IPS-15b (cell line): ENCODE measurements at regions not wholly inside any gene's neighbourhood (a gene's known extent, or its start where the extent isn't known, plus 50 kb on each side); places are given as distances from the start of the nearest gene placed in this dataset.
"Not testable (repeated sequence)": the region's sequence is repeated elsewhere in the genome, so short reads cannot be mapped to it uniquely, and the experiment has no call there.

Source experiments
- H3K27me3 ChIP-seq: one replicate; pipeline ENCODE4 v1.6.1; 2013; ENCODE audit warnings: low read length; ENCODE audit not compliant: control insufficient read depth, insufficient read depth
- H3K36me3 ChIP-seq: one replicate; pipeline ENCODE4 v1.6.1; 2013; ENCODE audit warnings: low read length; ENCODE audit not compliant: control insufficient read depth, insufficient read depth
- H3K4me1 ChIP-seq: one replicate; pipeline ENCODE4 v1.6.1; 2013; ENCODE audit warnings: mild to moderate bottlenecking, low read length; ENCODE audit not compliant: control insufficient read depth, insufficient read depth
- H3K4me3 ChIP-seq: one replicate; pipeline ENCODE4 v1.5.1; 2013; ENCODE audit warnings: low read depth, low read length
- H3K9ac ChIP-seq: one replicate; pipeline ENCODE4 v1.6.1; 2013; ENCODE audit warnings: low read depth, mild to moderate bottlenecking, low read length
- H3K9me3 ChIP-seq: one replicate; pipeline ENCODE4 v1.6.1; 2013; ENCODE audit warnings: mild to moderate bottlenecking, low read length; ENCODE audit not compliant: control insufficient read depth, insufficient read depth

DNA sequence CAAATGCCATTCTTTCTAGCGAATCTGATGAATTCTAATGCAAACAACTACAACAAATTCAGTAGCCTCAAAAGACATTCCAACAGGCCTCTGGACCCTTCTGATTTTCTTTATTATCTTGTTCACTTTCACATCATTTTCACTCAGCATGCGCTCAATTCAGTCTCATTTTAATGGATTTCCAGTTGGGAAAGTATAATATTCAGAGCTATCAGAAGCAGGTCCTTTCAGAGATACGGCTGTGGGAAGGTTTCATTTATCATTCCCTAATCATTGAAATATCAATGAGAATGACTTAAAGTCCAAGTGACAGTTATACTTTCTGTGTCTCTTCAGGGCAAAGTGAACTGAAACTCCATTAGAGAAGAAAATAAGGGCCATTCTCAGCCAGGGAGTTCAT is 1083.7 kb upstream of the FLRT2 start:
- Histone ChIP-seq H3K9ac (no peak overlapping the region), H3K27me3 (no peaks in the 10 kb centered on the region), H3K9me3 (no peaks in the 10 kb centered on the region)

DNA sequence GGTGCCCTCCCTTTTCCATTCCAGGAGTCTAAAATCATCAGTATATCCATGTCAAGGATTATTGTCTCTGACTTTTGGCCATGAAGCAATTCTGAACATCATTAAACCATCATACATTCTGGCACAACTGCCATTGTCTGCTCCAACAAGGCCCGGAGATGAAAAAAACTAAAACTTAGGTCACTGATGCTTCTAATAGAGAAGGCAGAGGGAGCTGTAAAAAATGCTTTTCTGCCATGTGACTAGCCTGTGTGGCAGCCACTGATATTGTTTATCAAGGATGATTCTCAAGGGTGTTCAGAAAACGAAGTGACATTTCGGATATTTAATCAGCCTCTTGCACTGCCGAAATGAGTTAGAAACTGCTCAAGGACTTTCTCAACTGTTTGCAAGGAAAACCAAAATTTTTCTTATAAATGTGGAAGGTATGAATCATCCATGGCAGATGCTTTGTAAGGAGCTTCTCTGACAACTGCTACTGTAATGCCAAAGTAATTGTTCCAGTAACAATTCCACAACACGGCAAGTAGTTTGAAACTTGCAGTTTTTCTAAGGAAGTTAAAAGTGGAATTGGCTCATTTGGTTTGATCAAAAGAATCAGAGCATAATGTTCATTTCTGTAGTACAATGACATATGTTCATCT is 1076.5 kb upstream of the FLRT2 start:
- no peaks in the 10 kb centered on the region for H3K27me3 ChIP-seq
- no peaks in the 10 kb centered on the region for H3K9me3 ChIP-seq
- no peaks in the 10 kb centered on the region for H3K36me3 ChIP-seq
- no peaks in the 10 kb centered on the region for H3K4me1 ChIP-seq
- H3K9ac ChIP-seq, result no peak overlapping the region
- H3K4me3 ChIP-seq, result no peak overlapping the region

More for the DNA sequence above, 1083.7 kb upstream of the FLRT2 start:
- Histone ChIP-seq H3K36me3 (no peaks in the 10 kb centered on the region), H3K4me1 (peaks cover 5% of the 10 kb centered on the region), H3K4me3 (no peak overlapping the region)

DNA sequence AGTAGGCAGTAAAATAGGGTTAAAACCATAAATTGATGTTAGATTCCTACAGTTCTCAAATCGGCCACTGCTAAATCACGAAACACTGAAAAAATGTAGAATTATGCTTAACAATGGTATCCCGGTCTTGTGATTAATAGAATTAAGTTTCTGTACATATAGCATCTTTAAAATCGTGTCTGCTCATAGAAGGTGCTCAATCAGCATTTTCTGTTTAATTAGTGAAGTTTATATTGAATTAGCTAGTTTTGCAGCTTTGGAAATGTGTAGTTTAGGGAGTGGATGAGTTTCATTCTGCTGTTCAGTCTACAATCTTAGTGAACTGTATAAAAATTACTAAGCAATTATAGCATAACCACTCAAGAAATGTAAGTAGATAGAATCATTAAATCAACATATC is 1075.8 kb upstream of the FLRT2 start:
- Histone ChIP-seq H3K36me3 (no peaks in the 10 kb centered on the region), H3K27me3 (no peaks in the 10 kb centered on the region), H3K9ac (no peak overlapping the region), H3K4me1 (no peaks in the 10 kb centered on the region), H3K9me3 (no peaks in the 10 kb centered on the region), H3K4me3 (no peak overlapping the region)

DNA sequence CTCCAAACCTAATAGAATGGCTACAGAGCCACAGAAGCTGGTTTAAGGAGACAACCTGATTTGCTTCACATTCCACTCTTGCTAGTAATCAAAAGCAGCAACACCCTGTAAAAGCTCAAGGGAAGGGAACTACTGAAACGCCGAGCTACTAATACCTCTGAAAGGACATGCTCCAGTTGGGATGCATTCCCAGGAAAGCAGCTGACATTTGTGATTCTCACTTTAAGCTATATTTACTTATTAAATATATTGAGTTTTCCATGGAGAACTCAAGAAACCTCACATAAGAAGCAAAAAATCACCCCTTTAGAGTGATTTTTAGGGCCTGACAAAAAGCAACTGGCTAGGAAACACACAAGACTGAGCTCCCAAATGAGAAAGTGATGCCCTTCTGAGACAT is 1073.0 kb upstream of the FLRT2 start:
- no peak overlapping the region for H3K4me3 ChIP-seq
- H3K9ac ChIP-seq, result no peak overlapping the region
- no peaks in the 10 kb centered on the region for H3K36me3 ChIP-seq
- H3K4me1 ChIP-seq, result no peaks in the 10 kb centered on the region
- no peaks in the 10 kb centered on the region for H3K9me3 ChIP-seq
- no peaks in the 10 kb centered on the region for H3K27me3 ChIP-seq

DNA sequence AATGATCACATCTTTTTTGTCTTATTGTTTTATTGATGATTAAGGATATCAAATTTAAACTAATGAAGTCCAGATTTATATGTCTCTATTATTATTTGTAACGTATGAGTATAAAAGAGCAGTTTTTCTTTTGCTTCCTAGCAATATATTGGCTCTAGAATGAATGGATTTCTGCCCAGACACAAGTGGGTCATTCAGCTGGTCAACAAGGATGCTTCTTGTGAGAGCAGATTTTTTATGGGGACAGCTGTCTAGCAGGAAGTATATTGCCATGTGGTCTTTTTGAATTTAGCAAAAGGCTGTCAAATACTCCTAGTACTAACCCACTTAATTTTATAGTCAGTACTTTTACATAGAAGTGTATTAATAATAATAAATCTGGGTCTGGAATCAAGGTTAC is 1071.1 kb upstream of the FLRT2 start:
- Histone ChIP-seq H3K4me3 (no peak overlapping the region), H3K4me1 (no peaks in the 10 kb centered on the region), H3K36me3 (no peaks in the 10 kb centered on the region), H3K27me3 (no peaks in the 10 kb centered on the region), H3K9ac (no peak overlapping the region), H3K9me3 (no peaks in the 10 kb centered on the region)

DNA sequence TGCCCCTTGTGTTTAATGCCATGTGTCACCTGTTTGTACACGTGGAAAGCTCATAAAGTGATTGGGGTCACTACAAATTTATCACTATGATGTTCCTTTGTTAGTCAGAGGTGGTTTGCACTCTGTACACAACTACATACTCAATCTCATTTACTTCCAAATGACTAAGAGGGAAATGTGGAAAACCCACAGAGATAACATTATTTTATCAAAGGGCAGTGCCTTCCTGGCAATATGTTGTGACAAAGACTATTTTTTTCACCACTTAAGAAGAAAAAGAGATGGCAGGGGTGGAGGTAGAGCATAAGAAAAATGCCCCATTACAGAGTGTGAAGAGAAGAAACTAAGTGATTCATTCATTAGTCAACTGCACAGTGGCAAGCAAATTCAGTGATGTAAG is 1064.1 kb upstream of the FLRT2 start:
- no peaks in the 10 kb centered on the region for H3K9me3 ChIP-seq
- no peak overlapping the region for H3K4me3 ChIP-seq
- H3K27me3 ChIP-seq, result no peaks in the 10 kb centered on the region
- no peaks in the 10 kb centered on the region for H3K36me3 ChIP-seq
- H3K9ac ChIP-seq, result no peak overlapping the region
- no peaks in the 10 kb centered on the region for H3K4me1 ChIP-seq

DNA sequence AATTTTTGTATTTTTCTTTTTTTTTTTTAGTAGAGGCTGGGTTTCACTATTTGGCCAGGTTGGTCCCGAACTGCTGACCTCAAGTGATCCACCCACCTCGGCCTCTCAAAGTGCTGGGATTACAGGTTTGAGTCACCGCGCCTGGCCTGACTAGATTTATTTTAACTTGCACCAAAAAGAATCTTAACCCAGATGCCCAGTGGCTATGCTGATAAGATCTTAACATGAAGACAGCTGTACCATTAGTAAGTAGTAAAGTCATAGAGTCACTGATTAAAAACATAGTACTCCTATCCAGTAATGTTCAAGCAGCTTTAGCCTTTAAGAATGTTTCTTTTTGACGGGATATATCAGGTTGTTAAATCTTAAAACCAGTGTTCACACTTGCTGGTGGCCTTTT is 1061.8 kb upstream of the FLRT2 start:
- no peak overlapping the region for H3K9ac ChIP-seq
- no peaks in the 10 kb centered on the region for H3K27me3 ChIP-seq
- H3K4me3 ChIP-seq, result no peak overlapping the region
- H3K9me3 ChIP-seq, result no peaks in the 10 kb centered on the region
- no peaks in the 10 kb centered on the region for H3K4me1 ChIP-seq
- no peaks in the 10 kb centered on the region for H3K36me3 ChIP-seq

DNA sequence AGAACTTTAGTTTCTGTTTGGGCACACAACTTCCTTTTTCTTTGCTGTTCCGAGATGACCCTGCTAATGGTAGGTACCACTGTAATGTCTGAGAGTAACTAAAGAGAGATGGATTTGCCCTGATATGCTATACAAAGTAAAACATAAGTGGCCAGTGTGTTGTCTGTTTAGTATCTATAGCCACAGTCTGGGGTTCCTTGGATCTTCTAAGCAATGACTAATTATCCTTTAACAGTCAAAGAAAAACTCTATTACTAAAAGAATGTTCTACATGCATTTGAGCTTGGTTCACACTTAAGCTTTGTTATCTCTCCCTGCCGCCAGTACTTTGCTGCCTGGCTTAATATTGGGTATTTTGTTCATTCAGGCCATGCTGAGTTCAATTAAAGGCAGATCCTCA is 1051.9 kb upstream of the FLRT2 start:
- Histone ChIP-seq H3K9me3 (no peaks in the 10 kb centered on the region), H3K4me1 (peaks cover 3% of the 10 kb centered on the region), H3K4me3 (no peak overlapping the region), H3K27me3 (no peaks in the 10 kb centered on the region), H3K9ac (no peak overlapping the region), H3K36me3 (no peaks in the 10 kb centered on the region)

DNA sequence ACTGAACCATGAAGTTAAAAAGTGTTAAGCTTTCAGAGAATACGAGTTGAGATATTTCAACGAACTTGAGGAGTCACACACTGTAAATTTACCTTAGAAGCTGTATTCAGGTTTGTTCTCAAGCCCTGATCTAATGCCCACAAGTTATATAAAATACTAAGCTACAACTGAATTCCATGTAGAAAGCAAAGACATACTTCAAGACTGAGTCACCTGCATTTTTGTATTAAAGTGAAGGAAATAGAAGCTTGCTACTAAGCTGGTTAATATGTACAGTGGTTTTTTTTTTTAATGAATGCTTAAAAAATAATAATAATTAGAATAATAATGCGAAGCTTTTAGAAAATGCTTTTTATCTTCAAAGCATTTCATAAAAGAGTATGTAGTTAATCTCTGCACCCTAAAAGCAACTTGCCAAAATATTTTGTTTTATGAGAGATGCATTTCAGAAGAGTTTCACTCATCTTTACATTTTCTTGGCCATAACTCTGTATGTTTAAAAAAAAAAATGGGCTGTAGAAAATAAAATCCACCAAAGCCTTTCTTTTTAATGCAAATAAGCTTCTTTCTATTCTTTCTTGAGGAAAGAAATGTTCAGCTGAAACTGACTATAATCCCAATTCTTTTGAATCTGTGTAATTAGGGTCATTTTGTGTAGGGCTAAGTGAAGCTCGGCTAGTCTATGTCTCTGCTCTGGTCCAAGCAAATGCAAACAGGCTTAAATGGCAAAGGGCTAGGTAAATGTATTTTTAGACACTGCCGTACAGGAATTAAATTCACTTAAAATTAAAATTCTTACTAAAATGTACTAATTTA is 1047.5 kb upstream of the FLRT2 start:
- H3K9me3 ChIP-seq, result no peaks in the 10 kb centered on the region
- H3K4me3 ChIP-seq, result no peak overlapping the region
- H3K27me3 ChIP-seq, result no peaks in the 10 kb centered on the region
- H3K4me1 ChIP-seq, result peaks cover 5% of the 10 kb centered on the region
- no peaks in the 10 kb centered on the region for H3K36me3 ChIP-seq
- no peak overlapping the region for H3K9ac ChIP-seq

DNA sequence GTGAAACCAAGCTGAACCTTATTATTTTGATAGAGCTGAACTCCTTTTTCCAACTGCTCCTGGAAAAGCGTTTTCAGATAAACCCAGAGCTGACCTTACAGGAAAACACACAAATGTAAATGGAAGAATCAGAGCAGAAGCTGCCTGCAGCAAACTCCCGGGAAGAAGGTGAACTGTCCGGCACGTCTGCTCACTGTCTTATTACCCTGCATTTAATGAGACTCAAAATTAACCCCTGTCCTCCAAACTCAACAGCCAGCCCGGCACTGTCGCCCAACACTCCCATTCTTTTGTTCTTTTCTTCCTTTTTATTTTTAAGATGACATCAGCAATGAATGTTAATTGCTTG is 1046.9 kb upstream of the FLRT2 start:
- Histone ChIP-seq H3K4me1 (peaks cover 5% of the 10 kb centered on the region), H3K36me3 (no peaks in the 10 kb centered on the region), H3K9ac (no peak overlapping the region), H3K9me3 (no peaks in the 10 kb centered on the region), H3K27me3 (no peaks in the 10 kb centered on the region), H3K4me3 (no peak overlapping the region)

DNA sequence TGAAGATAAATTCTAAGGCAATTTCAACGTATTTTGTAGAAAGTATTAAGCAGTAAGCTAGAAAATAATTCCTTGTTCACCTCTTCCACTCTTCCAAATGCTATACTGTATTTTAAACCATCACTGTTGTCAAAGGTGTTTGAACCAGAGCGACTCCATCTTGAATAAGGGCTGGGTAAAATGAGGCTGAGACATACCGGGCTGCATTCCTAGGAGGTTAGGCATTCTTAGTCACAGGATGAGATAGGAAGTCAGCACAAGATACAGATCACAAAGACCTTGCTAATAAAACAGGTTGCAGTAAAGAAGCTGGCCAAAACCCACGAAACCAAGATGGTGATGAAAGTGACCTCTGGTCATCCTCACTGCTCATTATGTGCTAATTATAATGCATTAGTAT is 1045.7 kb upstream of the FLRT2 start:
- H3K4me1 ChIP-seq, H3K4me3 ChIP-seq, H3K9me3 ChIP-seq, H3K36me3 ChIP-seq, H3K9ac ChIP-seq, H3K27me3 ChIP-seq: not testable (repeated sequence)

DNA sequence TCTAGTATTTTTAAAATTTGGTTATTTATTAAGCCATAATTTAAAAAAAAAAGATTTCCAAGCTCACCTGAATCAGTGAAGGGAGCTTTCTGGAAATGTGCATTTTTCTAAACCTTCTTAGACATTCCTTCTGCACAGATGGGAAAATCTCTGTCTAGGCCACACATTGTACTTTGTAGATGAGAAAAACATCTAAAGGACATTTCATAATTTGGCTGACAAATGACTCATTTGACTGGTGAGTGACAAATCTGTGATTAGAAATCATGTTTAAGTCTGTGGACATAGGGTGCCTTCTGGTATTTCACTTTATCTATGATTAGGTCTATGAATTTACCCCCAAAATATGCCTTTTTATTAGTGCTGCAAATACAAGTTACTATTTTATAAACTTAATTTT is 1044.9 kb upstream of the FLRT2 start:
- Histone ChIP-seq H3K9ac (no peak overlapping the region), H3K27me3 (no peaks in the 10 kb centered on the region), H3K4me3 (no peak overlapping the region), H3K4me1 (peaks cover 5% of the 10 kb centered on the region), H3K9me3 (no peaks in the 10 kb centered on the region), H3K36me3 (no peaks in the 10 kb centered on the region)
